ENCODE measurements at regions not wholly inside any gene's neighbourhood (a gene's known extent, or its start where the extent isn't known, plus 50 kb on each side); places are given as distances from the start of the nearest gene placed in this dataset.

DNA sequence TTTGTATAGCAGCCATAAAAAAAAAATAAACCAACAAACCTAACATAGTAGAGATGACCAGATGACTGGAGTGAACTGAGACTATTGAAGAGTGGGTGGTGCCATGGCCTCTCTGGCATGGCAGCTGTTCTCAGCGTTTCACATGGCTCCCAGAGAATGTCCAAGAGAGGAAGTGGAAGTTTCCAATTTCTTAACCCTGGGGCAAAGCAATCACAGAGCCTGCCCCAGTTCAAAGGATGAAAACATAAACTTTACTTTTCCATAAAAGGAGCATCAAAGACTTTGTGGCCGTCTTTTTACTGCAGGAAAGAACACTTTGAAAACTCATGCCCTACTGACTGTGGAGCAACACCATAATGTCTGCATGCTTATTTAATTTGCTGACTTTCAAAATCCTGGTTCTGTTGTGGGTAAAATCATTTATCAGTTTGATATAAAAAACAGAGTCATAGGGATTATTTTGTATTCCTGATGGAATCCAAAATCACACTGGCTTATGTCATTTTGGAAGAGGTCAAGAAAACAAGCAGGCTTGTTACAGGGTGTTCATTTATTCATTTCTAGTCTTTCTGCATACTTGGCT, 165.4 kb downstream of the SLC35B3 start:
- ChIA-PET CTCF (no interaction called here), POLR2A (no interaction called here)
- H3K27me3 Mint-ChIP-seq (ENCODE audit: insufficient read depth, unreplicated experiment), result no peaks in the 10 kb centered on the region
- peaks cover 15% of the 10 kb centered on the region for H3K36me3 Mint-ChIP-seq (ENCODE audit: insufficient read depth, unreplicated experiment)
- H3K4me1 Mint-ChIP-seq (ENCODE audit: low read depth, unreplicated experiment), result no peaks in the 10 kb centered on the region
- Histone ChIP-seq H3K4me3 (ENCODE audit: low read depth, low read length) (no peak overlapping the region), H3K9me3 (peaks cover 8% of the 10 kb centered on the region; the same call in 1 of the 2 replicates), H3K4me1 (no peaks in the 10 kb centered on the region), H3K36me3 (ENCODE audit: control insufficient read depth, insufficient read depth, low read length) (no peaks in the 10 kb centered on the region), H3K27me3 (replicated peaks; ENCODE audit: control insufficient read depth, insufficient read depth, low read length) (no peaks in the 10 kb centered on the region)
- no TSS peak for BruUV-seq (replicated peaks)
- TF ChIP-seq, protein P1, sequence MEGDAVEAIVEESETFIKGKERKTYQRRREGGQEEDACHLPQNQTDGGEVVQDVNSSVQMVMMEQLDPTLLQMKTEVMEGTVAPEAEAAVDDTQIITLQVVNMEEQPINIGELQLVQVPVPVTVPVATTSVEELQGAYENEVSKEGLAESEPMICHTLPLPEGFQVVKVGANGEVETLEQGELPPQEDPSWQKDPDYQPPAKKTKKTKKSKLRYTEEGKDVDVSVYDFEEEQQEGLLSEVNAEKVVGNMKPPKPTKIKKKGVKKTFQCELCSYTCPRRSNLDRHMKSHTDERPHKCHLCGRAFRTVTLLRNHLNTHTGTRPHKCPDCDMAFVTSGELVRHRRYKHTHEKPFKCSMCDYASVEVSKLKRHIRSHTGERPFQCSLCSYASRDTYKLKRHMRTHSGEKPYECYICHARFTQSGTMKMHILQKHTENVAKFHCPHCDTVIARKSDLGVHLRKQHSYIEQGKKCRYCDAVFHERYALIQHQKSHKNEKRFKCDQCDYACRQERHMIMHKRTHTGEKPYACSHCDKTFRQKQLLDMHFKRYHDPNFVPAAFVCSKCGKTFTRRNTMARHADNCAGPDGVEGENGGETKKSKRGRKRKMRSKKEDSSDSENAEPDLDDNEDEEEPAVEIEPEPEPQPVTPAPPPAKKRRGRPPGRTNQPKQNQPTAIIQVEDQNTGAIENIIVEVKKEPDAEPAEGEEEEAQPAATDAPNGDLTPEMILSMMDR (IDR thresholded peaks at IDR 0.05; ENCODE audit: insufficient read depth in 1 of 2, low read depth in 1 of 2, low read length in 1 of 2, severe bottlenecking in 1 of 2, unreplicated experiment in 1 of 2), result no peak
- H3K9me3 Mint-ChIP-seq (ENCODE audit: unreplicated experiment), result peaks cover 32% of the 10 kb centered on the region
- no peak overlapping the region for H3K4me3 Mint-ChIP-seq (ENCODE audit: unreplicated experiment)
- intact Hi-C loops (cut with micrococcal nuclease; ENCODE audit: unreplicated experiment), result no loop called here
- H3K27ac Mint-ChIP-seq (ENCODE audit: unreplicated experiment), result no peak overlapping the region
- DNase-seq, result no peak

DNA sequence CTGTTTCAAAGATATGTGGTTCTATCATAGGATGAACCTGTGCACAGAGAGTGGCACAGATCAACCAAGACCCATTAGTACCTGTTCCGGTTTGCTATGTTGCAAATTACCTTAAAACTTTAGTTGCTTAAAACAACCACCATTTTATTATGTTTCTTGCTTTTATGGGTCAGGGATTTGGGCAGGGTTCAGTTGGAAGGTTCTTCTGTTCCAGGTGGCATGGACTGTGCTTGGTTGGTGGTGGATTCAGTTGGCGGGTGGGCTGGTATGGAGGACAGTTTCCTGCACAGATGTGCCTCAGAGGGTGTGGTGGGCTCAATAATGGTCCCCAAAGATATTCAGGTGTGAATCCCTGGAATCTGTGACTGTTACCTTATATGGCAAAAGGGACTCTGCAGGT, 166.3 kb downstream of the SLC35B3 start:
- H3K9me3 ChIP-seq, result peaks cover 8% of the 10 kb centered on the region; the same call in 1 of the 2 replicates
- H3K4me1 ChIP-seq, result no peaks in the 10 kb centered on the region
- H3K9me3 Mint-ChIP-seq (ENCODE audit: unreplicated experiment), result peaks cover 32% of the 10 kb centered on the region
- POLR2A ChIA-PET, result no interaction called here
- no peak overlapping the region for H3K4me3 Mint-ChIP-seq (ENCODE audit: unreplicated experiment)
- H3K27ac Mint-ChIP-seq (ENCODE audit: unreplicated experiment), result no peak overlapping the region
- intact Hi-C loops (cut with micrococcal nuclease; ENCODE audit: unreplicated experiment), result no loop called here
- no peak for DNase-seq
- no peaks in the 10 kb centered on the region for H3K4me1 Mint-ChIP-seq (ENCODE audit: low read depth, unreplicated experiment)
- TF ChIP-seq, protein P1 (IDR thresholded peaks at IDR 0.05; ENCODE audit: insufficient read depth in 1 of 2, low read depth in 1 of 2, low read length in 1 of 2, severe bottlenecking in 1 of 2, unreplicated experiment in 1 of 2), result no peak
- no TSS peak for BruUV-seq (replicated peaks)
- CTCF ChIA-PET, result no interaction called here
- no peak overlapping the region for H3K4me3 ChIP-seq (ENCODE audit: low read depth, low read length)
- H3K27me3 Mint-ChIP-seq (ENCODE audit: insufficient read depth, unreplicated experiment), result no peaks in the 10 kb centered on the region
- peaks cover 15% of the 10 kb centered on the region for H3K36me3 Mint-ChIP-seq (ENCODE audit: insufficient read depth, unreplicated experiment)
- H3K27me3 ChIP-seq (replicated peaks; ENCODE audit: control insufficient read depth, insufficient read depth, low read length), result no peaks in the 10 kb centered on the region
- H3K36me3 ChIP-seq (ENCODE audit: control insufficient read depth, insufficient read depth, low read length), result no peaks in the 10 kb centered on the region

DNA sequence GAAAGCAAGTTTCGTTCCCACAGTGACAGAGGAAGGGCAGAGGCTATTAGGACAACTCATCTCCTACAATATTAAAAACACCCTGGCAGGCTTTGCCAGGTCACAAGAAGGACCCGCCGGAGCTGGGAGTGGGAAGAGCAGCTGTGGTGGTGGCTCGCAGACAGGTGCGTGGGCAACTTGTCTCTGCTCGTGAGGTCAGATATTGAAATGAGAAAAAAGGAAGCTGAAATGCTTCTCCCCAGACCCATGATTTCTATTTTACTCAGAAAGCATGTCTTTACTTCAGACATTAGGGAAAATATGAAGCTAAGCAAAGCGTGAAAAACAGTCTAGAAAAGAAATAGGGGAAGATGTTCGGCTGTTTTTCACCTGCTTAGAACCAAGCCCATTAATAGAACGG, 166.3 kb upstream of the EEF1E1 start:
- Histone ChIP-seq H3K36me3 (ENCODE audit: control insufficient read depth, insufficient read depth, low read length) (no peaks in the 10 kb centered on the region), H3K27me3 (replicated peaks; ENCODE audit: control insufficient read depth, insufficient read depth, low read length) (no peaks in the 10 kb centered on the region), H3K4me3 (ENCODE audit: low read depth, low read length) (no peak overlapping the region), H3K4me1 (no peaks in the 10 kb centered on the region), H3K9me3 (peaks cover 8% of the 10 kb centered on the region; the same call in 1 of the 2 replicates)
- BruUV-seq (replicated peaks), result no TSS peak
- no peak overlapping the region for H3K4me3 Mint-ChIP-seq (ENCODE audit: unreplicated experiment)
- no peaks in the 10 kb centered on the region for H3K27me3 Mint-ChIP-seq (ENCODE audit: insufficient read depth, unreplicated experiment)
- ChIA-PET CTCF (no interaction called here), POLR2A (no interaction called here)
- no peak for DNase-seq
- TF ChIP-seq, protein P1 (IDR thresholded peaks at IDR 0.05; ENCODE audit: insufficient read depth in 1 of 2, low read depth in 1 of 2, low read length in 1 of 2, severe bottlenecking in 1 of 2, unreplicated experiment in 1 of 2), result no peak
- H3K27ac Mint-ChIP-seq (ENCODE audit: unreplicated experiment), result no peak overlapping the region
- peaks cover 15% of the 10 kb centered on the region for H3K36me3 Mint-ChIP-seq (ENCODE audit: insufficient read depth, unreplicated experiment)
- H3K9me3 Mint-ChIP-seq (ENCODE audit: unreplicated experiment), result peaks cover 32% of the 10 kb centered on the region
- intact Hi-C loops (cut with micrococcal nuclease; ENCODE audit: unreplicated experiment), result no loop called here
- H3K4me1 Mint-ChIP-seq (ENCODE audit: low read depth, unreplicated experiment), result no peaks in the 10 kb centered on the region

All from Caco-2 (cell line).